HG03280 (cell line): ENCODE measurements at regions not wholly inside any gene's neighbourhood (a gene's known extent, or its start where the extent isn't known, plus 50 kb on each side); places are given as distances from the start of the nearest gene placed in this dataset.

Source experiments
- ATAC-seq: cut with Tn5 transposase; IDR thresholded peaks from one replicate; pipeline ENCODE4 v1.9.1; 2021; ENCODE audit warnings: mild to moderate bottlenecking, moderate library complexity; ENCODE audit not compliant: unreplicated experiment

GRCh38 chr21:37967036-37967435, 50.8 kb upstream of the KCNJ6 start:
- ATAC-seq = no peak

GRCh38 chr21:37968744-37969143, 52.5 kb upstream of the KCNJ6 start:
- no peak for ATAC-seq

GRCh38 chr21:37970548-37970947, 54.3 kb upstream of the KCNJ6 start:
- ATAC-seq = no peak

GRCh38 chr21:37971390-37971950, 55.2 kb upstream of the KCNJ6 start:
- no peak for ATAC-seq

GRCh38 chr21:37974081-37974480, 57.8 kb upstream of the KCNJ6 start:
- no peak for ATAC-seq

GRCh38 chr21:37982496-37983318, 66.5 kb upstream of the KCNJ6 start:
- no peak for ATAC-seq

GRCh38 chr21:37983336-37984095, 67.3 kb upstream of the KCNJ6 start:
- no peak for ATAC-seq

- ATAC-seq = no peak
Observed at GRCh38 chr21:37984416-37984815, 68.2 kb upstream of the KCNJ6 start.

GRCh38 chr21:37986000-37986399, 69.7 kb upstream of the KCNJ6 start:
- ATAC-seq = no peak

- ATAC-seq = no peak
Observed at GRCh38 chr21:37986751-37987399, 70.6 kb upstream of the KCNJ6 start.

GRCh38 chr21:37987668-37988067, 71.4 kb upstream of the KCNJ6 start:
- no peak for ATAC-seq

GRCh38 chr21:37993071-37993470, 76.8 kb upstream of the KCNJ6 start:
- ATAC-seq = no peak

- ATAC-seq = no peak
Observed at GRCh38 chr21:37994211-37994610, 78.0 kb upstream of the KCNJ6 start.

- ATAC-seq = no peak
Observed at GRCh38 chr21:38012672-38013071, 96.4 kb upstream of the KCNJ6 start.

GRCh38 chr21:38013741-38014140, 97.5 kb upstream of the KCNJ6 start:
- no peak for ATAC-seq

- ATAC-seq = no peak
Observed at GRCh38 chr21:38014298-38014697, 98.0 kb upstream of the KCNJ6 start.

GRCh38 chr21:38027901-38028498, 111.7 kb upstream of the KCNJ6 start:
- ATAC-seq = no peak

- ATAC-seq = no peak
Observed at GRCh38 chr21:38032082-38032801, 116.0 kb upstream of the KCNJ6 start.

GRCh38 chr21:38036016-38036415, 119.8 kb upstream of the KCNJ6 start:
- no peak for ATAC-seq

- ATAC-seq = no peak
Observed at GRCh38 chr21:38037416-38037815, 121.2 kb upstream of the KCNJ6 start.
